GM13976 (cell line): ENCODE measurements at regions not wholly inside any gene's neighbourhood (a gene's known extent, or its start where the extent isn't known, plus 50 kb on each side); places are given as distances from the start of the nearest gene placed in this dataset.
"Not testable (repeated sequence)": the region's sequence is repeated elsewhere in the genome, so short reads cannot be mapped to it uniquely, and the experiment has no call there.

Experiments
- DNase-seq: peaks from one replicate; pipeline ENCODE4 v3.0.0; 2012; ENCODE audit warnings: low spot score
- in situ Hi-C: fragments of 300-500 bp; cut with MboI; formaldehyde crosslinking; loops from one replicate; pipeline ENCODE4 v1.12.0; 2022; ENCODE audit warnings: low sequenced_read_pairs, mixed read lengths, inconsistent platforms; ENCODE audit not compliant: unreplicated experiment
- TF ChIP-seq, protein P1 (sequence below): IDR thresholded peaks from 2 replicates; pipeline ENCODE4 v1.5.1; 2012; ENCODE audit warnings: borderline replicate concordance, mild to moderate bottlenecking; ENCODE audit not compliant: insufficient read depth; ENCODE audit errors: extremely low read depth, missing control alignments, control extremely low read depth

DNA sequence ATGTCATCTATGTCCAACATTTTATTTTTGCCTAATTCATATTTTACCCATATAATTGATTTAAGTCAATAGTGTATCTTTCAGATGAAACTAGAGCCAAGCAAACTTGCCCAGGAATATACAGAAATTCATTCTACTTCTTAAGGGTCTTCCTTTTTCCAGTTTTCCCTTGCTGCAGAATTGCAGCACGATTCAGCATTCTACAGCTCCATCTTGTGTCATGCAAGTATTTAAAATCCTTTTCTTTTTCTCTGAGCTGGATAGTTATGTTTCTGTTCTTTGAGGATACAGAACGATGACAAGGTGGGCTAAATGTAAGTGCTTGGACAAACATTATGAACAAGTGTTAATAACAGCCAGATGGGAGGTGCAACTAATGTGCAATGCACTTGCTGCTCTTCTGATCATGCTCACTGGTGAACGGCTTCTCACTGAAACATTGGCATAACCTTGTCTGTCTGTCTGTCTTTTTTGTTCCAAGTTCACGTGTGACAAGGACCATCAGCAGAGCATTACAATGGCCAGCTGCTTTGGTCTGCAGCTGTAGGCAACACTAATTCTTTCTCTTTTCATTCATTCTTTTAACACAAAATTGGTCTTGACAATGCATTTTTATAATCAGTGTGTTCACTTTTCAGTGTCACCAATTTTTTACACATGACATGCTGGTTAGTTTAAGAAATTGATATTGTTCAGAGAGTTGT, 1821.7 kb downstream of the ARAP2 start:
- TF ChIP-seq, protein P1, sequence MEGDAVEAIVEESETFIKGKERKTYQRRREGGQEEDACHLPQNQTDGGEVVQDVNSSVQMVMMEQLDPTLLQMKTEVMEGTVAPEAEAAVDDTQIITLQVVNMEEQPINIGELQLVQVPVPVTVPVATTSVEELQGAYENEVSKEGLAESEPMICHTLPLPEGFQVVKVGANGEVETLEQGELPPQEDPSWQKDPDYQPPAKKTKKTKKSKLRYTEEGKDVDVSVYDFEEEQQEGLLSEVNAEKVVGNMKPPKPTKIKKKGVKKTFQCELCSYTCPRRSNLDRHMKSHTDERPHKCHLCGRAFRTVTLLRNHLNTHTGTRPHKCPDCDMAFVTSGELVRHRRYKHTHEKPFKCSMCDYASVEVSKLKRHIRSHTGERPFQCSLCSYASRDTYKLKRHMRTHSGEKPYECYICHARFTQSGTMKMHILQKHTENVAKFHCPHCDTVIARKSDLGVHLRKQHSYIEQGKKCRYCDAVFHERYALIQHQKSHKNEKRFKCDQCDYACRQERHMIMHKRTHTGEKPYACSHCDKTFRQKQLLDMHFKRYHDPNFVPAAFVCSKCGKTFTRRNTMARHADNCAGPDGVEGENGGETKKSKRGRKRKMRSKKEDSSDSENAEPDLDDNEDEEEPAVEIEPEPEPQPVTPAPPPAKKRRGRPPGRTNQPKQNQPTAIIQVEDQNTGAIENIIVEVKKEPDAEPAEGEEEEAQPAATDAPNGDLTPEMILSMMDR: no peak

DNA sequence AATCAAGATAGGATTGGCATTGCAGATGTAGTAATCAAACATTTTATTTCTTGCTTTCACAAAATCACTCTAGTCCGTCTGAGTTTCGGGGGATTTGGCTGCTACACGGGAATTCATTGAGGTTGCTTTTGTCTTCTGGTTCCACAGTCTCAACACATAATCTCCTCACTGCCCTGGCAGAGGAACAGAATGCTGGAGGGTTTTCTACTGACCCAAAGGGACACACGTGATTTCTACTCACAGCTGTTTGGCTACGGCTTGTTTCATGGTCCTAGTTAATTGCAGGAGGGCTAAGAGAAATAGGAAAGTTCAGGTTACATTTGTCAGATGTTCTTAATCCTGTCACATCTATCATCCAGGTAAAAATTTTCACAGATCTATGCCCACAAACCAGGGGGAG, 1811.6 kb downstream of the ARAP2 start:
- in situ Hi-C loops: no loop called here
- DNase-seq: no peak
- TF ChIP-seq, protein P1: no peak

More for the DNA sequence above, 1821.7 kb downstream of the ARAP2 start:
- in situ Hi-C loops: no loop called here
- no peak for DNase-seq

DNA sequence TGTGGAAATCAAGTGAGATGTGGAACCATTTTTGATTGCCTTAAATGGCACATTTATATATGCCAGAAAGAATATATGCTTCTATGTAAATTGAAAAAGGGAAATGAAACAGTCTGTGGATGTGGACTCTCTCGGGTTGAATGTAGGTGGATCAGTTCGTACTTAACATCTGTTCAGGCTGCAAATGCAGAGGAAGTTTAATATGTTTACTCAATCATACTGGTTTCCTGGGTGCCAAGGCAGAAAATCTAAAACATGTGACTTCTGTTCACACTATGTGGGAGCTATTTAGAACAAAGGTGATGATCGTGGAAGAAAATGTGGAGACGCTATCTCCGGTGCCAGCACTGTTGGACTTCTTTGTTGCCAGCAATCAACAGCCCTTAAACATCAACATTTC, 1809.9 kb downstream of the ARAP2 start:
- not testable (repeated sequence) for DNase-seq

DNA sequence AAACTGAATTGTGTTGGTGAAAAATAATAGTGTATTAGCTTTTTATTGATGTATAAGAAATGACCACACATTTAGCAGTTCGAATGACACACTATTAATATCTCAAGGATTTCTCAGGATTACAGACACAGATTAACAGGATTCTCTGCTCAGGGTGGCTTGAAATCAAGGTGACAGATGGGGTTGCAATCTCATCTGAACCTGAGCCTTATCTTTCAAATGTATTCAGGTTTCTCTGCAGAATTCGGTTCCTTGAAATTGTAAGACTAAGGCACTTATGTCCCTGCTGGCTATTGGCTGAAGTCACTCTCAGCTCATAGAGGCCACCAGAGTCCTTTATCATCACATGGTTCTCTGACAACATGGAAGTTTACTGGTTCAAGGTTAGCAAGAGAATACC, 1780.1 kb downstream of the ARAP2 start:
- in situ Hi-C loops: no loop called here
- DNase-seq: no peak
- TF ChIP-seq, protein P1: no peak

More for the DNA sequence above, 1809.9 kb downstream of the ARAP2 start:
- in situ Hi-C loops: not testable (repeated sequence)

DNA sequence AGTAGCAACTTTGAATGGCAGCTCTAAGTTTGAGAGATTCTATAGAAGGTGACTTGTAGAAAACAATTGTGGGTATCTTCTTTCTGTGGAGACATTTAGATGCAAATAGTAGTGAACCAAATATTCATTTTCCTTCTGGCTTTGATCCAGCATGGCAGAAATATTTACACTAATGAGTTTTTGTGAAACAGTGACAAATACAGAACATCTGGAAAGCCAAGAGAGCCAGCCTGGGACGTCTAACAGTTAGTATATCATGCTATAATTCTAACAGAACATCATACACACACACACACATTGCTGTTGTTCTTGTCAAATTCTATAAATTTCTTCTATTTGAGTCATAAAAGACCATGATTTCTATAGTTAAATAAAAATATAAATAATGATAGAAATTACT, 1777.9 kb downstream of the ARAP2 start:
- TF ChIP-seq, protein P1: no peak
- no peak for DNase-seq
- in situ Hi-C loops: no loop called here

DNA sequence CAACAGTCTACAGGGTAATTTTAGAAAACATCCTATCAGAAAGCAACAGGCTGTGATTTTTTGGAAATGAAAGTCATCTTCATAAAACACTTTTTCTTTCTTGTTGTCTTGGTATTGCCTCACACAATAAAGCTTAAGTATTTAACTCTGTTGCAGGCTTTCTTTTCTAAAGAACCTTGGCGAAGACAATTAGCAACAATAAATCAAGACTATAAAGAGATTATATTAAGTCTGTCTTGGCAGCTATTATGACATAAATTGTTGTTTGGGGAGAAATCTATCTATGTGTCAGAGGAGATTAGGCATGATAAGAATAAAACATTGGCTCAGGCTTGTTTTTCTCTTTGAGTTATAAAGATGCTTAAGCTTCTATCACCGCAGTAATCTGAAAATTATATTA, 1774.8 kb downstream of the ARAP2 start:
- in situ Hi-C loops: no loop called here
- TF ChIP-seq, protein P1: no peak
- DNase-seq: no peak

DNA sequence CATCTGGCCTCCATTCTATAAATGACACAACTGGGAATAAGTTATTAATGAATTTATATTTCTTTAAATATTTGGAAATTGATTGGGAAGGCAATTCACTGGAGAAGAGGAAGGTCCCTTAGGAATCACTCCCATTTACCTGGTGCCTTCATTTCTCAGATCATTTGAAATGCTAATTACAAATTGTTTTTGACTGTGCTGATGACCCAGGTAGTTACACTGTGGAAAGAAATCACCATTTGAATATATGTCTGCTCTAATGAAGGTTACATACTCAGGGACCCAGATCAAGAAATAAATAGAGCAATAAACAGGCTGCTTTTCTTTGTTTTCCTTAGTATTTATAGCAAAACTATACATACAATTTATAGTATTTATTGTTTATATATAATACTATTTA, 1759.1 kb downstream of the ARAP2 start:
- DNase-seq: no peak
- in situ Hi-C loops: no loop called here
- TF ChIP-seq, protein P1: no peak
